ENCODE measurements at regions not wholly inside any gene's neighbourhood (a gene's known extent, or its start where the extent isn't known, plus 50 kb on each side); places are given as distances from the start of the nearest gene placed in this dataset.

- H3K36me3 ChIP-seq (ENCODE audit: insufficient read depth, low read length, poor library complexity, severe bottlenecking), result no peaks in the 10 kb centered on the region
- H3K4me1 ChIP-seq (ENCODE audit: insufficient read depth, low read length, poor library complexity, severe bottlenecking), result no peaks in the 10 kb centered on the region
- no peaks in the 10 kb centered on the region for H3K27me3 ChIP-seq (replicated peaks; ENCODE audit: insufficient read depth, low read depth, low read length, poor library complexity)
- no TSS peak for BruUV-seq (replicated peaks)
- intact Hi-C loops (cut with micrococcal nuclease; ENCODE audit: unreplicated experiment), result no loop called here
- POLR2A ChIA-PET (ENCODE audit: low non-redundant PET), result no interaction called here
- peaks cover 21% of the 10 kb centered on the region for H3K9me3 ChIP-seq (ENCODE audit: low read depth, low read length, poor library complexity, severe bottlenecking)
- no peak overlapping the region for H3K27ac ChIP-seq (ENCODE audit: low read depth, low read length, poor library complexity, severe bottlenecking)
- TF ChIP-seq CTCF (conservative IDR thresholded peaks at IDR 0.05; ENCODE audit: low read depth, low read length) (no peak), EZH2 (IDR thresholded peaks at IDR 0.05; ENCODE audit: borderline replicate concordance, low read depth, low read length, poor library complexity, severe bottlenecking) (no peak)
- DNase-seq (ENCODE audit: low spot score), result no peak
- H3K4me3 ChIP-seq (ENCODE audit: low read depth, low read length, poor library complexity, severe bottlenecking), result no peak overlapping the region
- CTCF ChIA-PET, result no interaction called here
Observed at GRCh38 chr17:53336281-53336680, 486.4 kb upstream of the KIF2B start.

- TF ChIP-seq CTCF (conservative IDR thresholded peaks at IDR 0.05; ENCODE audit: low read depth, low read length) (no peak), EZH2 (IDR thresholded peaks at IDR 0.05; ENCODE audit: borderline replicate concordance, low read depth, low read length, poor library complexity, severe bottlenecking) (no peak)
- Histone ChIP-seq H3K9me3 (ENCODE audit: low read depth, low read length, poor library complexity, severe bottlenecking) (peaks cover 21% of the 10 kb centered on the region), H3K27ac (ENCODE audit: low read depth, low read length, poor library complexity, severe bottlenecking) (no peak overlapping the region), H3K4me1 (ENCODE audit: insufficient read depth, low read length, poor library complexity, severe bottlenecking) (no peaks in the 10 kb centered on the region), H3K27me3 (replicated peaks; ENCODE audit: insufficient read depth, low read depth, low read length, poor library complexity) (no peaks in the 10 kb centered on the region), H3K36me3 (ENCODE audit: insufficient read depth, low read length, poor library complexity, severe bottlenecking) (no peaks in the 10 kb centered on the region), H3K4me3 (ENCODE audit: low read depth, low read length, poor library complexity, severe bottlenecking) (no peak overlapping the region)
- ChIA-PET CTCF (no interaction called here), POLR2A (ENCODE audit: low non-redundant PET) (no interaction called here)
- intact Hi-C loops (cut with micrococcal nuclease; ENCODE audit: unreplicated experiment), result no loop called here
- no TSS peak for BruUV-seq (replicated peaks)
- DNase-seq (ENCODE audit: low spot score), result no peak
Observed at GRCh38 chr17:53335443-53335842, 487.3 kb upstream of the KIF2B start.

GRCh38 chr17:53330756-53331155 is 492.0 kb upstream of the KIF2B start:
- Histone ChIP-seq H3K27ac (ENCODE audit: low read depth, low read length, poor library complexity, severe bottlenecking) (no peak overlapping the region), H3K9me3 (ENCODE audit: low read depth, low read length, poor library complexity, severe bottlenecking) (no peaks in the 10 kb centered on the region), H3K27me3 (replicated peaks; ENCODE audit: insufficient read depth, low read depth, low read length, poor library complexity) (no peaks in the 10 kb centered on the region), H3K4me1 (ENCODE audit: insufficient read depth, low read length, poor library complexity, severe bottlenecking) (no peaks in the 10 kb centered on the region), H3K4me3 (ENCODE audit: low read depth, low read length, poor library complexity, severe bottlenecking) (no peak overlapping the region), H3K36me3 (ENCODE audit: insufficient read depth, low read length, poor library complexity, severe bottlenecking) (no peaks in the 10 kb centered on the region)
- POLR2A ChIA-PET (ENCODE audit: low non-redundant PET), result no interaction called here
- intact Hi-C loops (cut with micrococcal nuclease; ENCODE audit: unreplicated experiment), result no loop called here
- CTCF ChIA-PET, result no interaction called here
- no peak for DNase-seq (ENCODE audit: low spot score)
- no TSS peak for BruUV-seq (replicated peaks)
- TF ChIP-seq EZH2 (IDR thresholded peaks at IDR 0.05; ENCODE audit: borderline replicate concordance, low read depth, low read length, poor library complexity, severe bottlenecking) (no peak), CTCF (conservative IDR thresholded peaks at IDR 0.05; ENCODE audit: low read depth, low read length) (no peak)

Measured in A673 (cell line).